Kidney epithelial cell (primary cell): ENCODE measurements at regions not wholly inside any gene's neighbourhood (a gene's known extent, or its start where the extent isn't known, plus 50 kb on each side); places are given as distances from the start of the nearest gene placed in this dataset.

ENCODE experiments used
- DNase-seq: peaks from one replicate; pipeline ENCODE4 v3.0.0-alpha.2; 2010; ENCODE audit warnings: low read depth
- H3K27me3 ChIP-seq: 2 replicates; pipeline ENCODE4 v1.6.0; 2011; ENCODE audit warnings: low read length; ENCODE audit not compliant: control insufficient read depth, insufficient read depth
- H3K36me3 ChIP-seq: 2 replicates; pipeline ENCODE4 v1.5.1; 2011; ENCODE audit warnings: low read length; ENCODE audit not compliant: control insufficient read depth, insufficient read depth
- H3K4me3 ChIP-seq: 2 replicates; pipeline ENCODE4 v1.5.1; 2011; ENCODE audit warnings: low read depth, mild to moderate bottlenecking, control low read depth, low read length
- CTCF ChIP-seq: IDR thresholded peaks from 2 replicates; pipeline ENCODE4 v1.5.1; 2011; ENCODE audit warnings: mild to moderate bottlenecking, moderate library complexity, low read length, control low read depth, inconsistent platforms; ENCODE audit not compliant: insufficient read depth, poor library complexity, severe bottlenecking

- Histone ChIP-seq H3K4me3 (no peak overlapping the region), H3K36me3 (no peaks in the 10 kb centered on the region), H3K27me3 (no peaks in the 10 kb centered on the region)
- TF ChIP-seq CTCF = no peak
- no peak for DNase-seq
Measured at GRCh38 chr1:234881893-234882771, 246.5 kb downstream of the TOMM20 start.

GRCh38 chr1:234879147-234880080 lies 249.2 kb downstream of the TOMM20 start:
- no peak for TF ChIP-seq CTCF
- no peak overlapping the region for H3K4me3 ChIP-seq
- DNase-seq = no peak
- H3K36me3 ChIP-seq = no peaks in the 10 kb centered on the region
- H3K27me3 ChIP-seq = no peaks in the 10 kb centered on the region

- no peak for DNase-seq
- H3K4me3 ChIP-seq = no peak overlapping the region
- H3K27me3 ChIP-seq = no peaks in the 10 kb centered on the region
- H3K36me3 ChIP-seq = no peaks in the 10 kb centered on the region
- no peak for TF ChIP-seq CTCF
Measured at GRCh38 chr1:234878288-234878687, 250.3 kb downstream of the TOMM20 start.

- H3K27me3 ChIP-seq = no peaks in the 10 kb centered on the region
- H3K4me3 ChIP-seq = no peak overlapping the region
- no peak for TF ChIP-seq CTCF
- no peaks in the 10 kb centered on the region for H3K36me3 ChIP-seq
- DNase-seq = no peak
Measured at GRCh38 chr1:234877761-234878160, 250.9 kb downstream of the TOMM20 start.

GRCh38 chr1:234875953-234876855 lies 252.4 kb downstream of the TOMM20 start:
- TF ChIP-seq CTCF = no peak
- DNase-seq = no peak
- no peak overlapping the region for H3K4me3 ChIP-seq
- H3K27me3 ChIP-seq = no peaks in the 10 kb centered on the region
- H3K36me3 ChIP-seq = no peaks in the 10 kb centered on the region
